ENCODE measurements at regions not wholly inside any gene's neighbourhood (a gene's known extent, or its start where the extent isn't known, plus 50 kb on each side); places are given as distances from the start of the nearest gene placed in this dataset.

DNA sequence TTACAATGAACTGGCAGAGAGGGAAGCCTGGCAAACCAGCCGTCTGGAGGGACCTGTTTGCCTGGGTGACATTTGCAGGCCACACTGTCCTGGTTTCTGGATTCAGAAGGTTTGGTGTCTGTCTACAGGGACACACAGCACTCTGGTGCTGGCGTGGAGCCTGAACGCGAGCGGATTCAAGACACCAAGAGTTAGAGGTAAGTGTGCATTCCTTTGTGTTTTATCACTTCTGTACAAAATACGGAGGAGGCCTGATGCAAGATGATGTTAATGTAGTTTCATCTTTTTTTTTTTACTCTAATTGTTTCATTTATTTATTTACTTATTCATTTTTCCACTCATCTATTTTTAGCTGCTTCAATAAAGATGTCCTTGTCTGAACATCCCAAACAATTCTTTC lies 485.3 kb upstream of the ADARB2 start:
- H3K4me3 ChIP-seq (ENCODE audit: low read depth, low read length) = no peak overlapping the region
- TF ChIP-seq ZNF600 (tag by site-specific recombination; IDR thresholded peaks at IDR 0.05) = no peak
- no peak for TF ChIP-seq ZNF324 (tag by site-specific recombination; IDR thresholded peaks at IDR 0.05)
- TF ChIP-seq, protein P1, sequence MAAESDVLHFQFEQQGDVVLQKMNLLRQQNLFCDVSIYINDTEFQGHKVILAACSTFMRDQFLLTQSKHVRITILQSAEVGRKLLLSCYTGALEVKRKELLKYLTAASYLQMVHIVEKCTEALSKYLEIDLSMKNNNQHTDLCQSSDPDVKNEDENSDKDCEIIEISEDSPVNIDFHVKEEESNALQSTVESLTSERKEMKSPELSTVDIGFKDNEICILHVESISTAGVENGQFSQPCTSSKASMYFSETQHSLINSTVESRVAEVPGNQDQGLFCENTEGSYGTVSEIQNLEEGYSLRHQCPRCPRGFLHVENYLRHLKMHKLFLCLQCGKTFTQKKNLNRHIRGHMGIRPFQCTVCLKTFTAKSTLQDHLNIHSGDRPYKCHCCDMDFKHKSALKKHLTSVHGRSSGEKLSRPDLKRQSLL (tag by site-specific recombination; IDR thresholded peaks at IDR 0.05) = no peak
- TF ChIP-seq, protein P2, sequence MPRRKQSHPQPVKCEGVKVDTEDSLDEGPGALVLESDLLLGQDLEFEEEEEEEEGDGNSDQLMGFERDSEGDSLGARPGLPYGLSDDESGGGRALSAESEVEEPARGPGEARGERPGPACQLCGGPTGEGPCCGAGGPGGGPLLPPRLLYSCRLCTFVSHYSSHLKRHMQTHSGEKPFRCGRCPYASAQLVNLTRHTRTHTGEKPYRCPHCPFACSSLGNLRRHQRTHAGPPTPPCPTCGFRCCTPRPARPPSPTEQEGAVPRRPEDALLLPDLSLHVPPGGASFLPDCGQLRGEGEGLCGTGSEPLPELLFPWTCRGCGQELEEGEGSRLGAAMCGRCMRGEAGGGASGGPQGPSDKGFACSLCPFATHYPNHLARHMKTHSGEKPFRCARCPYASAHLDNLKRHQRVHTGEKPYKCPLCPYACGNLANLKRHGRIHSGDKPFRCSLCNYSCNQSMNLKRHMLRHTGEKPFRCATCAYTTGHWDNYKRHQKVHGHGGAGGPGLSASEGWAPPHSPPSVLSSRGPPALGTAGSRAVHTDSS (tag by site-specific recombination; IDR thresholded peaks at IDR 0.05) = no peak
- TF ChIP-seq SP7 (tag by site-specific recombination; IDR thresholded peaks at IDR 0.05) = no peak
- no peaks in the 10 kb centered on the region for H3K4me1 ChIP-seq (ENCODE audit: control insufficient read depth, insufficient read depth, low read length)
- no peaks in the 10 kb centered on the region for H3K9me3 ChIP-seq (ENCODE audit: control insufficient read depth, insufficient read depth, low read depth, low read length)
- ChIA-PET POLR2A (no interaction called here), CTCF (no interaction called here)
- H3K27ac ChIP-seq (ENCODE audit: extremely low read depth, low read depth, low read length) = no peak overlapping the region
- no peaks in the 10 kb centered on the region for H3K36me3 ChIP-seq (ENCODE audit: control insufficient read depth in 2 of 2, insufficient read depth in 1 of 2, low read length in 2 of 2)

DNA sequence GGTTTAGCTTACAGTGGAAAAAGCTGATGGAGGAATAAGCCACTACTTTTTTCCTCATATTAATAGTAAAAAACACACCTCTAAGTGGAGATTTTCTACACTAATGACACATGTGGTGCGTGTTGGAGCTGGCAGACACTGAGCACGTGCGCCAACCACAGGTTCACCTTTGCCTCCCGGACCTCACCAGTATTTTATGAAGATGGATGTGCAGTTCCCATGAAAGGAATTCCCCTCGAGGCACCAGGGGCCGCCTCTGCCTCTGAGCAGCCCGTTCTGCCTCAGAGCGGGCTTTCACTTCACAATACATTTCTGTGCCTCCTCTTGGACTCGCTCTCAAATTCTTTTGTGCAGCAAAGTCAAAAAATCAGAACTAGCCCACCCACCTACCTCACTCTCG lies 477.5 kb upstream of the ADARB2 start:
- Histone ChIP-seq H3K27ac (ENCODE audit: extremely low read depth, low read depth, low read length) (no peak overlapping the region), H3K4me1 (ENCODE audit: control insufficient read depth, insufficient read depth, low read length) (no peaks in the 10 kb centered on the region)

DNA sequence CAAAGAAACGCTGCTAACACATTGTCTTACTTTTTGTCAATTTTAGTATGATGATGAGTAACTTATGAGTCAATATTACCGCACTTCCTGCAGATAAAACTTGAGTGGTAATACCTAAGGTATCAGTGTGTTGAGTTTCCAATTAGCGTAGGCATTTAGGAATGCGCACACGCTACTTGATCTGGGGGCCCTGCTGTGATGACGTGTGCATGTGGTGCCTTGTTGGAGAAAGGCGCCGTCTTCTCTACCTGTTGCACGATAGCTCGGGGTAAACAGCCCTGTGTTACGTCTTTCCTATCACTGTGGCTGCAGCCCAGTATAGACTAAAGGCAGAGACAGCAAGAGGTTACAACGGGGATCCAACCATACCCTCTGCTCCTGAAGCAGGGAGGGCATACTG lies 476.8 kb upstream of the ADARB2 start:
- Histone ChIP-seq H3K27ac (ENCODE audit: extremely low read depth, low read depth, low read length) (no peak overlapping the region), H3K4me3 (ENCODE audit: low read depth, low read length) (no peak overlapping the region), H3K36me3 (ENCODE audit: control insufficient read depth in 2 of 2, insufficient read depth in 1 of 2, low read length in 2 of 2) (no peaks in the 10 kb centered on the region), H3K9me3 (ENCODE audit: control insufficient read depth, insufficient read depth, low read depth, low read length) (no peaks in the 10 kb centered on the region), H3K4me1 (ENCODE audit: control insufficient read depth, insufficient read depth, low read length) (no peaks in the 10 kb centered on the region)
- ChIA-PET CTCF (interaction anchor here (0.6 to 1.5 kb wide), 4 partner anchors 76 to 770 kb away, joined by 3 to 6 read pairs (median 3); no protein-coding TSS in a partner anchor), POLR2A (interaction anchor here (0.7 kb wide), 1 partner anchor 10 kb away, joined by 4 read pairs; no protein-coding TSS in a partner anchor)
- TF ChIP-seq ZBTB21 (tag by site-specific recombination; IDR thresholded peaks at IDR 0.05) (peak; percentile 85), ZNF394 (tag by site-specific recombination; IDR thresholded peaks at IDR 0.05; ENCODE audit: borderline replicate concordance) (0 out of 2 replicates have a peak, but pooled peaks have one; percentile 29), ZNF324 (tag by site-specific recombination; IDR thresholded peaks at IDR 0.05) (no peak), GFI1B (tag by site-specific recombination; IDR thresholded peaks at IDR 0.05) (no peak), KLF8 (tag by site-specific recombination; IDR thresholded peaks at IDR 0.05) (peak; percentile 31; the same call in 1 of the 2 replicates), ZNF629 (tag by site-specific recombination; IDR thresholded peaks at IDR 0.05) (peak; percentile 82), SP2 (tag by site-specific recombination; IDR thresholded peaks at IDR 0.05) (no peak), HOXD13 (CRISPR knock-in tag; IDR thresholded peaks at IDR 0.05; ENCODE audit: borderline replicate concordance) (peak; percentile 54; the same call in 1 of the 2 replicates), ZNF354C (tag by site-specific recombination; IDR thresholded peaks at IDR 0.05; ENCODE audit: borderline replicate concordance, low read depth) (no peak), ZNF366 (tag by site-specific recombination; conservative IDR thresholded peaks at IDR 0.05) (peak; percentile 59; the same call in 1 of the 2 replicates), KLF10 (tag by site-specific recombination; IDR thresholded peaks at IDR 0.05) (no peak)
- TF ChIP-seq, protein P3, sequence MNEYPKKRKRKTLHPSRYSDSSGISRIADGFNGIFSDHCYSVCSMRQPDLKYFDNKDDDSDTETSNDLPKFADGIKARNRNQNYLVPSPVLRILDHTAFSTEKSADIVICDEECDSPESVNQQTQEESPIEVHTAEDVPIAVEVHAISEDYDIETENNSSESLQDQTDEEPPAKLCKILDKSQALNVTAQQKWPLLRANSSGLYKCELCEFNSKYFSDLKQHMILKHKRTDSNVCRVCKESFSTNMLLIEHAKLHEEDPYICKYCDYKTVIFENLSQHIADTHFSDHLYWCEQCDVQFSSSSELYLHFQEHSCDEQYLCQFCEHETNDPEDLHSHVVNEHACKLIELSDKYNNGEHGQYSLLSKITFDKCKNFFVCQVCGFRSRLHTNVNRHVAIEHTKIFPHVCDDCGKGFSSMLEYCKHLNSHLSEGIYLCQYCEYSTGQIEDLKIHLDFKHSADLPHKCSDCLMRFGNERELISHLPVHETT (tag by site-specific recombination; IDR thresholded peaks at IDR 0.05) = 0 out of 2 replicates have a peak, but pooled peaks have one; percentile 61
- TF ChIP-seq, protein P4, sequence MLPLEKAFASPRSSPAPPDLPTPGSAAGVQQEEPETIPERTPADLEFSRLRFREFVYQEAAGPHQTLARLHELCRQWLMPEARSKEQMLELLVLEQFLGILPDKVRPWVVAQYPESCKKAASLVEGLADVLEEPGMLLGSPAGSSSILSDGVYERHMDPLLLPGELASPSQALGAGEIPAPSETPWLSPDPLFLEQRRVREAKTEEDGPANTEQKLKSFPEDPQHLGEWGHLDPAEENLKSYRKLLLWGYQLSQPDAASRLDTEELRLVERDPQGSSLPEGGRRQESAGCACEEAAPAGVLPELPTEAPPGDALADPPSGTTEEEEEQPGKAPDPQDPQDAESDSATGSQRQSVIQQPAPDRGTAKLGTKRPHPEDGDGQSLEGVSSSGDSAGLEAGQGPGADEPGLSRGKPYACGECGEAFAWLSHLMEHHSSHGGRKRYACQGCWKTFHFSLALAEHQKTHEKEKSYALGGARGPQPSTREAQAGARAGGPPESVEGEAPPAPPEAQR (tag by site-specific recombination; IDR thresholded peaks at IDR 0.05) = no peak

More for the DNA sequence above, 477.5 kb upstream of the ADARB2 start:
- TF ChIP-seq ZSCAN16 (tag by site-specific recombination; IDR thresholded peaks at IDR 0.05) = no peak
- no peak for TF ChIP-seq ZNF585B (tag by site-specific recombination; IDR thresholded peaks at IDR 0.05)
- TF ChIP-seq MZF1 (tag by site-specific recombination; IDR thresholded peaks at IDR 0.05; ENCODE audit: borderline replicate concordance) = no peak
- TF ChIP-seq, protein P5, sequence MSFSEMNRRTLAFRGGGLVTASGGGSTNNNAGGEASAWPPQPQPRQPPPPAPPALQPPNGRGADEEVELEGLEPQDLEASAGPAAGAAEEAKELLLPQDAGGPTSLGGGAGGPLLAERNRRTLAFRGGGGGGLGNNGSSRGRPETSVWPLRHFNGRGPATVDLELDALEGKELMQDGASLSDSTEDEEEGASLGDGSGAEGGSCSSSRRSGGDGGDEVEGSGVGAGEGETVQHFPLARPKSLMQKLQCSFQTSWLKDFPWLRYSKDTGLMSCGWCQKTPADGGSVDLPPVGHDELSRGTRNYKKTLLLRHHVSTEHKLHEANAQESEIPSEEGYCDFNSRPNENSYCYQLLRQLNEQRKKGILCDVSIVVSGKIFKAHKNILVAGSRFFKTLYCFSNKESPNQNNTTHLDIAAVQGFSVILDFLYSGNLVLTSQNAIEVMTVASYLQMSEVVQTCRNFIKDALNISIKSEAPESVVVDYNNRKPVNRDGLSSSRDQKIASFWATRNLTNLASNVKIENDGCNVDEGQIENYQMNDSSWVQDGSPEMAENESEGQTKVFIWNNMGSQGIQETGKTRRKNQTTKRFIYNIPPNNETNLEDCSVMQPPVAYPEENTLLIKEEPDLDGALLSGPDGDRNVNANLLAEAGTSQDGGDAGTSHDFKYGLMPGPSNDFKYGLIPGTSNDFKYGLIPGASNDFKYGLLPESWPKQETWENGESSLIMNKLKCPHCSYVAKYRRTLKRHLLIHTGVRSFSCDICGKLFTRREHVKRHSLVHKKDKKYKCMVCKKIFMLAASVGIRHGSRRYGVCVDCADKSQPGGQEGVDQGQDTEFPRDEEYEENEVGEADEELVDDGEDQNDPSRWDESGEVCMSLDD (tag by site-specific recombination; IDR thresholded peaks at IDR 0.05) = no peak
- no peak for TF ChIP-seq ZBTB17 (tag by site-specific recombination; IDR thresholded peaks at IDR 0.05)
- no peak for TF ChIP-seq ZNF169 (tag by site-specific recombination; IDR thresholded peaks at IDR 0.05)
- TF ChIP-seq, protein P6, sequence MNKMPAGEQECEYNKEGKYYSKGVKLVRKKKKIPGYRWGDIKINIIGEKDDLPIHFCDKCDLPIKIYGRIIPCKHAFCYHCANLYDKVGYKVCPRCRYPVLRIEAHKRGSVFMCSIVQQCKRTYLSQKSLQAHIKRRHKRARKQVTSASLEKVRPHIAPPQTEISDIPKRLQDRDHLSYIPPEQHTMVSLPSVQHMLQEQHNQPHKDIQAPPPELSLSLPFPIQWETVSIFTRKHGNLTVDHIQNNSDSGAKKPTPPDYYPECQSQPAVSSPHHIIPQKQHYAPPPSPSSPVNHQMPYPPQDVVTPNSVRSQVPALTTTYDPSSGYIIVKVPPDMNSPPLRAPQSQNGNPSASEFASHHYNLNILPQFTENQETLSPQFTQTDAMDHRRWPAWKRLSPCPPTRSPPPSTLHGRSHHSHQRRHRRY (tag by site-specific recombination; IDR thresholded peaks at IDR 0.05) = no peak
- no peaks in the 10 kb centered on the region for H3K36me3 ChIP-seq (ENCODE audit: control insufficient read depth in 2 of 2, insufficient read depth in 1 of 2, low read length in 2 of 2)
- ChIA-PET POLR2A (no interaction called here), CTCF (interaction anchor here (1.5 kb wide), 1 partner anchor 77 kb away, joined by 6 read pairs; no protein-coding TSS in a partner anchor)
- no peaks in the 10 kb centered on the region for H3K9me3 ChIP-seq (ENCODE audit: control insufficient read depth, insufficient read depth, low read depth, low read length)
- H3K4me3 ChIP-seq (ENCODE audit: low read depth, low read length) = no peak overlapping the region
